B cell (primary cell): ENCODE measurements at regions not wholly inside any gene's neighbourhood (a gene's known extent, or its start where the extent isn't known, plus 50 kb on each side); places are given as distances from the start of the nearest gene placed in this dataset.

Experiments used
- ATAC-seq: fragments of 200-7000 bp; cut with Tn5 transposase; one replicate; pipeline ENCODE4 v1.10.0; 2021; ENCODE audit warnings: low read depth, mild to moderate bottlenecking, moderate number of reproducible peaks, moderate library complexity
- CTCF ChIA-PET: fragments of 350-600 bp; sonication (Branson Sonifier 250); formaldehyde crosslinking; loops from one replicate; lab custom pipeline; 2021; ENCODE audit warnings: antibody characterized with exemption, inconsistent platforms; lab: Charles Lee
- POLR2A ChIA-PET: fragments of 350-600 bp; sonication (Branson Sonifier 250); formaldehyde crosslinking; loops from one replicate; lab custom pipeline; 2021; ENCODE audit warnings: antibody characterized with exemption; lab: Charles Lee
- DNase-seq: peaks from one replicate; pipeline ENCODE4 v3.0.0; 2013
- H2AFZ ChIP-seq: 2 replicates; pipeline ENCODE4 v1.6.1; 2012; ENCODE audit warnings: mild to moderate bottlenecking, low read depth, low read length; ENCODE audit not compliant: insufficient read depth, poor library complexity, severe bottlenecking
- H3K27ac ChIP-seq, 2 donors: 1 replicate in 1 of 2; 2 replicates in 1 of 2; pipeline ENCODE4 v1.5.1; 2012 to 2013; ENCODE audit warnings: low read length in 2 of 2, mild to moderate bottlenecking in 2 of 2, moderate library complexity in 1 of 2
- H3K27me3 ChIP-seq, 4 experiments: fragments of 200-600 bp in 1 of 4; sonication (generic) in 1 of 4; replicated peaks in 1 of 4; 1 replicate in 2 of 4; 2 replicates in 2 of 4; pipeline versions ENCODE4 v1.6.1 to v1.7.0; 2013 to 2016; ENCODE audit warnings: low read length in 3 of 4, mild to moderate bottlenecking in 2 of 4, mixed read lengths in 1 of 4, moderate library complexity in 1 of 4; ENCODE audit not compliant: insufficient read depth in 4 of 4, control insufficient read depth in 3 of 4; ENCODE audit errors: control extremely low read depth in 1 of 4
- H3K36me3 ChIP-seq, 2 experiments: replicated peaks in 1 of 2; 1 replicate in 1 of 2; 2 replicates in 1 of 2; pipeline versions ENCODE4 v1.6.1 to v1.7.1; 2013; ENCODE audit warnings: low read length in 1 of 2; ENCODE audit not compliant: insufficient read depth in 2 of 2, control insufficient read depth in 1 of 2; ENCODE audit errors: control extremely low read depth in 1 of 2, extremely low read depth in 1 of 2
- H3K4me1 ChIP-seq, 2 donors: fragments of 200-600 bp in 1 of 2; sonication (generic) in 1 of 2; 1 replicate in 1 of 2; 2 replicates in 1 of 2; pipeline versions ENCODE4 v1.5.1 to v1.6.1; 2013 to 2017; ENCODE audit warnings: low read length in 2 of 2; ENCODE audit not compliant: control insufficient read depth in 2 of 2, insufficient read depth in 2 of 2
- H3K4me2 ChIP-seq: replicated peaks from 2 replicates; pipeline ENCODE3; 2012; ENCODE audit warnings: mild to moderate bottlenecking, low read depth, low read length; ENCODE audit not compliant: poor library complexity, severe bottlenecking
- H3K4me3 ChIP-seq, 5 experiments: fragments of 200-600 bp in 1 of 5; sonication (generic) in 1 of 5; 1 replicate in 3 of 5; 2 replicates in 2 of 5; pipeline versions ENCODE4 v1.5.1 to v1.7.0; 2011 to 2016; ENCODE audit warnings: low read length in 4 of 5, mild to moderate bottlenecking in 4 of 5, low read depth in 2 of 5, control low read depth in 1 of 5, moderate library complexity in 1 of 5; ENCODE audit not compliant: insufficient read depth in 1 of 5; ENCODE audit errors: control extremely low read depth in 1 of 5, extremely low read depth in 1 of 5
- H3K79me2 ChIP-seq: fragments of 200-600 bp; sonication (generic); one replicate; pipeline ENCODE4 v1.6.0; 2016; ENCODE audit warnings: low read length; ENCODE audit not compliant: control insufficient read depth, insufficient read depth
- H3K9ac ChIP-seq: fragments of 200-600 bp; sonication (generic); 2 replicates; pipeline ENCODE4 v1.6.1; 2017; ENCODE audit warnings: mild to moderate bottlenecking, low read length, moderate library complexity
- H3K9me3 ChIP-seq, 3 donors: one replicate each; pipeline versions ENCODE4 v1.6.1 to v1.7.1; 2013; ENCODE audit warnings: low read length in 2 of 3; ENCODE audit not compliant: control insufficient read depth in 2 of 3, insufficient read depth in 1 of 3; ENCODE audit errors: control extremely low read depth in 1 of 3
- H4K20me1 ChIP-seq: 2 replicates; pipeline ENCODE4 v1.6.0; 2012; ENCODE audit warnings: mild to moderate bottlenecking, low read length; ENCODE audit not compliant: insufficient read depth, control insufficient read depth, poor library complexity, severe bottlenecking
- H3K27ac Mint-ChIP-seq: one replicate; pipeline ENCODE4 v1.8.0; 2021; ENCODE audit warnings: mixed read lengths
- H3K27me3 Mint-ChIP-seq: one replicate; pipeline ENCODE4 v1.8.0; 2021; ENCODE audit warnings: mixed read lengths
- H3K4me1 Mint-ChIP-seq: one replicate; pipeline ENCODE4 v1.8.0; 2021; ENCODE audit warnings: mixed read lengths
- H3K4me3 Mint-ChIP-seq: one replicate; pipeline ENCODE4 v1.8.0; 2021; ENCODE audit warnings: mixed read lengths
- H3K9me3 Mint-ChIP-seq: one replicate; pipeline ENCODE4 v1.8.0; 2022; ENCODE audit warnings: mixed read lengths; ENCODE audit not compliant: insufficient read depth
- EZH2 ChIP-seq: IDR thresholded peaks from 2 replicates; pipeline ENCODE4 v1.6.1; 2012; ENCODE audit warnings: borderline replicate concordance, low read depth, mild to moderate bottlenecking, moderate library complexity, low read length; ENCODE audit not compliant: insufficient read depth, poor library complexity, severe bottlenecking
- WGBS: methylation state at CpG from one replicate; pipeline ENCODE4 v1.1.5; 2013; ENCODE audit warnings: missing lambda C conversion rate; ENCODE audit not compliant: insufficient coverage; 5-methylcytosine and 5-hydroxymethylcytosine counted together
- intact Hi-C: fragments of 100-400 bp; cut with micrococcal nuclease; formaldehyde crosslinking; loops from one replicate; pipeline ENCODE4 v1.10.0; 2022
- TF ChIP-seq, protein P1 (sequence below): fragments of 200-600 bp; IDR thresholded peaks from one replicate; pipeline ENCODE4 v1.8.0; 2022; ENCODE audit warnings: antibody characterized with exemption, mild to moderate bottlenecking

DNA sequence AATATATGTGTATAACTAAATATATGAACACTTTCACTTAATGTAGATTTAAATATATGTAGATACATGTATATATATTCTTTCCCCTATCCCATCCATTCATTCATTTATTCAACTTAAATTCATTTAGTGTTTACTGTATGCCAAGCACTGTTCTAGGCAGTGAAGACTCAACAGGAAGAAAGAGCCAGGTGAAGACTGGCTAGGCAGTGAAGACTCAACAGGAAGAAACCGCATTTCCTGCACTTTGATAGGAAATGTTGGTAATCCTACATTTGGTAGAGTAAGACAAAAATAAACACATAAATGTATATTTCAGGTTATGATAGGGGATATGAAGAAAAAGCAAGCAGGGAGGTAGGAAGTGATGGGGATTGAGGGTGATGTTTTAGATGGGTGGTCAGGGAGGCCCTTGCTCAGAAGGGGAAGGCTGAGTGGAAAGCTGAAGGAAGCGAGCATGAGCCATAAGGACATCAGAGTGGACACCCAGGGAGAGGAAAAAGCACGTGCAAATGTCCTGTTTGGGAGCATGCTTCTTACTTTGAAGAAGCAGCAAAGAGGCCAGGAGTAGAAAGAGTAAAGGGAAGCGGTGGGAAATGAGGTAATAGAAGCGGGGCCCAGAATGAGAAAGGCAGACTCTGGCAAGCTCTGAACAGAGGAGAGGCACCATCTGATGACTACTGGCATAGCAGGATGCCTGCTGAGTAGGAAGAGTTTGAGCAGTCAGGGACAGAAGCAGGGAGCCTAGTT, 227.8 kb upstream of the MAP3K1 start:
- Mint-ChIP-seq H3K4me1 (peaks cover 74% of the 10 kb centered on the region), H3K27ac (peak overlapping the region; percentile 96), H3K27me3 (no peaks in the 10 kb centered on the region), H3K9me3 (no peaks in the 10 kb centered on the region), H3K4me3 (peak overlapping the region; percentile 70)
- intact Hi-C loops: loop anchor here (1.0 to 10.0 kb wide), 5 partner anchors 22 to 593 kb away; partner anchors contain the start of gene IL6ST
- Histone ChIP-seq H2AFZ (peak overlapping the region; percentile 46), H3K27ac (peak overlapping the region; percentile 99 to 100), H3K9ac (peak overlapping the region; percentile 43), H3K4me2 (peak overlapping the region; percentile 74), H3K4me1 (peaks cover 58 to 64% of the 10 kb centered on the region in 2 donors), H3K36me3 (no peaks in the 10 kb centered on the region), H4K20me1 (no peaks in the 10 kb centered on the region), H3K4me3 (peak overlapping the region in 1 of 5 experiments; percentile 18), H3K9me3 (peaks cover 0 to 8% (median 6%) of the 10 kb centered on the region in 3 donors), H3K27me3 (no peaks in the 10 kb centered on the region), H3K79me2 (no peaks in the 10 kb centered on the region)
- ChIA-PET CTCF (interaction anchor here (0.7 to 2.2 kb wide), 4 partner anchors 30 to 317 kb away, joined by 3 to 22 read pairs (median 8); no protein-coding TSS in a partner anchor), POLR2A (interaction anchor here (2.1 to 2.3 kb wide), 4 partner anchors 22 to 107 kb away, joined by 13 to 25 read pairs (median 20); no protein-coding TSS in a partner anchor)
- WGBS: 96% methylated on average over 4 of the region's 5 CpGs
- no peak for TF ChIP-seq EZH2
- TF ChIP-seq, protein P1, sequence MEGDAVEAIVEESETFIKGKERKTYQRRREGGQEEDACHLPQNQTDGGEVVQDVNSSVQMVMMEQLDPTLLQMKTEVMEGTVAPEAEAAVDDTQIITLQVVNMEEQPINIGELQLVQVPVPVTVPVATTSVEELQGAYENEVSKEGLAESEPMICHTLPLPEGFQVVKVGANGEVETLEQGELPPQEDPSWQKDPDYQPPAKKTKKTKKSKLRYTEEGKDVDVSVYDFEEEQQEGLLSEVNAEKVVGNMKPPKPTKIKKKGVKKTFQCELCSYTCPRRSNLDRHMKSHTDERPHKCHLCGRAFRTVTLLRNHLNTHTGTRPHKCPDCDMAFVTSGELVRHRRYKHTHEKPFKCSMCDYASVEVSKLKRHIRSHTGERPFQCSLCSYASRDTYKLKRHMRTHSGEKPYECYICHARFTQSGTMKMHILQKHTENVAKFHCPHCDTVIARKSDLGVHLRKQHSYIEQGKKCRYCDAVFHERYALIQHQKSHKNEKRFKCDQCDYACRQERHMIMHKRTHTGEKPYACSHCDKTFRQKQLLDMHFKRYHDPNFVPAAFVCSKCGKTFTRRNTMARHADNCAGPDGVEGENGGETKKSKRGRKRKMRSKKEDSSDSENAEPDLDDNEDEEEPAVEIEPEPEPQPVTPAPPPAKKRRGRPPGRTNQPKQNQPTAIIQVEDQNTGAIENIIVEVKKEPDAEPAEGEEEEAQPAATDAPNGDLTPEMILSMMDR: no peak
- DNase-seq: peak; percentile 51
- no peak for ATAC-seq
